ENCODE measurements at regions not wholly inside any gene's neighbourhood (a gene's known extent, or its start where the extent isn't known, plus 50 kb on each side); places are given as distances from the start of the nearest gene placed in this dataset.

GRCh38 chr2:11004199-11004598, 92.5 kb downstream of the KCNF1 start:
- TF ChIP-seq, protein P1, sequence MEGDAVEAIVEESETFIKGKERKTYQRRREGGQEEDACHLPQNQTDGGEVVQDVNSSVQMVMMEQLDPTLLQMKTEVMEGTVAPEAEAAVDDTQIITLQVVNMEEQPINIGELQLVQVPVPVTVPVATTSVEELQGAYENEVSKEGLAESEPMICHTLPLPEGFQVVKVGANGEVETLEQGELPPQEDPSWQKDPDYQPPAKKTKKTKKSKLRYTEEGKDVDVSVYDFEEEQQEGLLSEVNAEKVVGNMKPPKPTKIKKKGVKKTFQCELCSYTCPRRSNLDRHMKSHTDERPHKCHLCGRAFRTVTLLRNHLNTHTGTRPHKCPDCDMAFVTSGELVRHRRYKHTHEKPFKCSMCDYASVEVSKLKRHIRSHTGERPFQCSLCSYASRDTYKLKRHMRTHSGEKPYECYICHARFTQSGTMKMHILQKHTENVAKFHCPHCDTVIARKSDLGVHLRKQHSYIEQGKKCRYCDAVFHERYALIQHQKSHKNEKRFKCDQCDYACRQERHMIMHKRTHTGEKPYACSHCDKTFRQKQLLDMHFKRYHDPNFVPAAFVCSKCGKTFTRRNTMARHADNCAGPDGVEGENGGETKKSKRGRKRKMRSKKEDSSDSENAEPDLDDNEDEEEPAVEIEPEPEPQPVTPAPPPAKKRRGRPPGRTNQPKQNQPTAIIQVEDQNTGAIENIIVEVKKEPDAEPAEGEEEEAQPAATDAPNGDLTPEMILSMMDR (conservative IDR thresholded peaks at IDR 0.05): no peak
- no peak for TF ChIP-seq EZH2 (IDR thresholded peaks at IDR 0.05; ENCODE audit: low read depth)
